AG09319 (cell line): ENCODE measurements at regions not wholly inside any gene's neighbourhood (a gene's known extent, or its start where the extent isn't known, plus 50 kb on each side); places are given as distances from the start of the nearest gene placed in this dataset.
A peak's percentile ranks its signal among the peaks of the same experiment; 100 is the strongest.
"Not testable (repeated sequence)": the region's sequence is repeated elsewhere in the genome, so short reads cannot be mapped to it uniquely, and the experiment has no call there.

ENCODE experiments used
- DNase-seq: peaks from one replicate; pipeline ENCODE4 v3.0.0-alpha.2; 2010; ENCODE audit warnings: low read depth; ENCODE audit errors: extremely low read depth
- TF ChIP-seq, protein P1 (sequence below): IDR thresholded peaks from 2 replicates; pipeline ENCODE4 v1.5.1; 2011; ENCODE audit warnings: low read depth, mild to moderate bottlenecking, inconsistent platforms, low read length, moderate library complexity

DNA sequence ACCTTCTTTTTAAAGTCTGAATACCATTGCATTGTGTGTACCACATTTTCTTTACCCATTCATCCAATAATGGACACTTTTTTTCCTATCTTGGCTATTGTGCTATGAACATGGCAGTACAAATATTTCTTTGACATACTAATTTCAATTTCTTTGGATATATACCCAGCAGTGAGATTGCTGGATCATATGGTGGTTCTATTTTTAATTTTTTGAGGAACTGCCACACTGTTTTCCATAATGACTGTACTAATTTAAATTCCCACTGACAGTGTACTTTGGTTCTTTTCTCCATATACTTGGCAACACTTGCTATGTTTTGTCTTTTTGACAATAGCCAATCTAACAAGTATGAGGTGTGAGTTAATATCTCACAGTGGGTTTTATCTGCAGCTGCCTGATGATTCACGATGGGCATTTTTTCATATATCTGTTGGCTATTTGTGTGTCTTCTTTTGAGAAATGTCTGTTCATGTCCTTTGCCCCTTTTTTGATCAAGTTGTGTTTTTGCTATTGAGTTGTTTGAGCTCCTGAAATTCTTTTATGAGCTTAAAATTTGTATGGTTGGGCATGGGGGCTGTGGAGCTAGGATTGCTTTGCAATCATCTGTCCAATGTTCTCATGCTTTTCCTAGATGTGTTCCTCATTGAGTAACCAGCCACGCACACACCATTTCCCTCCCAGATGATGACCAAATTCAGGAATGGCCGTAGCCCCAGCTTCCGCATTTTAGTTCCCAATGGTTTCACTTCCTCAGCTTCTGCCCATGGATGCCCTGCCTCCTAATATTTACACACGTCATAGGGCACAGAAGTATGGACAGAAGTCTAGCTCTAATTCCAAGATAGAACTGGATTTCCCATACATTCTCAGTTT is 380.0 kb upstream of the SGCG start:
- DNase-seq: no peak
- TF ChIP-seq, protein P1, sequence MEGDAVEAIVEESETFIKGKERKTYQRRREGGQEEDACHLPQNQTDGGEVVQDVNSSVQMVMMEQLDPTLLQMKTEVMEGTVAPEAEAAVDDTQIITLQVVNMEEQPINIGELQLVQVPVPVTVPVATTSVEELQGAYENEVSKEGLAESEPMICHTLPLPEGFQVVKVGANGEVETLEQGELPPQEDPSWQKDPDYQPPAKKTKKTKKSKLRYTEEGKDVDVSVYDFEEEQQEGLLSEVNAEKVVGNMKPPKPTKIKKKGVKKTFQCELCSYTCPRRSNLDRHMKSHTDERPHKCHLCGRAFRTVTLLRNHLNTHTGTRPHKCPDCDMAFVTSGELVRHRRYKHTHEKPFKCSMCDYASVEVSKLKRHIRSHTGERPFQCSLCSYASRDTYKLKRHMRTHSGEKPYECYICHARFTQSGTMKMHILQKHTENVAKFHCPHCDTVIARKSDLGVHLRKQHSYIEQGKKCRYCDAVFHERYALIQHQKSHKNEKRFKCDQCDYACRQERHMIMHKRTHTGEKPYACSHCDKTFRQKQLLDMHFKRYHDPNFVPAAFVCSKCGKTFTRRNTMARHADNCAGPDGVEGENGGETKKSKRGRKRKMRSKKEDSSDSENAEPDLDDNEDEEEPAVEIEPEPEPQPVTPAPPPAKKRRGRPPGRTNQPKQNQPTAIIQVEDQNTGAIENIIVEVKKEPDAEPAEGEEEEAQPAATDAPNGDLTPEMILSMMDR: no peak

DNA sequence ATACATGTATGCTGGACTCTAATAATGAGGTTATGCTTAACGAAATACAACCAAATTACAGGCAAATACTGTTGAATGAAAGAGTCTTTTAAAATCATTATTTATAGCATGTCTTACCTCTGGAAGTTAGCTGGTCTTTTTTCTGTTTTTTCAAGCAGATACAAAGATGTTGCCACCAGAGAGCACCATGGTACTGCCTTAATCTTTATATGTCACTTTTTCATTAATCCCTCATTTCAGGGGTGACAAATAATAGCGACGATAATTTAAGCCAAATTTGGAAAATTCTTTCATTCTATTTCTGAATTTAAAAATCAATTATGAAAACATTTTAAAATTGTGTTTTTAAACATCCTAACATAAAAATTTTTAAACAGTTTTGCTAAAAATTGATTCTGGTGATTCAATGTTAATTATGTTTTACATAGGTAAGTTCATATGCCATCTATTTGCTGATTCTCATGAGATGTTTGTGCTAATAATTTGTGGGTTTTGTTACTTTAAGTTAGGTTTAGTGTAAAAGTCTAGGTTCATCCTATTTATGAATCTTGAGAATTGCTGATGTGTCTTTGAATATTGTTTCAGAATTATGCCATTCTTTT is 379.3 kb upstream of the SGCG start:
- DNase-seq: no peak
- TF ChIP-seq, protein P1: peak; percentile 15

DNA sequence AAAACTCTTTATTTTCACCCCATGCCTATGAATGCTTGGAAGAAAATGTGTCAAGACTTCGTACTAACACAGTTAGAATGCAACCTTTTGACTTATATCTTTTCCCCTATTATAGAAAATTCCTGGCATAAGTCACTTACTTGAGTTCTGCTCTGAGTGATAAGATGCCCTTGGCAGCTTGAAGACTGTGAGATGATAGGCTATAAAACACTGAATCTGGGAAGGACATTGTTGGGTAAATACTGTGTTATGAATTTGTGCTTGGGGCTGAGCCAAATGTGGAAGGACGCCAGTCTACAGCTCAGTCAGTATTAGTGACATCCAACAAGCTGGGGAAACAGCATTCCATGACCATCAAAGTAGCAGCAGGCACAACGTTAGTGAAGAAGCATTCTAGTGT is 368.0 kb upstream of the SGCG start:
- TF ChIP-seq, protein P1: no peak
- no peak for DNase-seq

DNA sequence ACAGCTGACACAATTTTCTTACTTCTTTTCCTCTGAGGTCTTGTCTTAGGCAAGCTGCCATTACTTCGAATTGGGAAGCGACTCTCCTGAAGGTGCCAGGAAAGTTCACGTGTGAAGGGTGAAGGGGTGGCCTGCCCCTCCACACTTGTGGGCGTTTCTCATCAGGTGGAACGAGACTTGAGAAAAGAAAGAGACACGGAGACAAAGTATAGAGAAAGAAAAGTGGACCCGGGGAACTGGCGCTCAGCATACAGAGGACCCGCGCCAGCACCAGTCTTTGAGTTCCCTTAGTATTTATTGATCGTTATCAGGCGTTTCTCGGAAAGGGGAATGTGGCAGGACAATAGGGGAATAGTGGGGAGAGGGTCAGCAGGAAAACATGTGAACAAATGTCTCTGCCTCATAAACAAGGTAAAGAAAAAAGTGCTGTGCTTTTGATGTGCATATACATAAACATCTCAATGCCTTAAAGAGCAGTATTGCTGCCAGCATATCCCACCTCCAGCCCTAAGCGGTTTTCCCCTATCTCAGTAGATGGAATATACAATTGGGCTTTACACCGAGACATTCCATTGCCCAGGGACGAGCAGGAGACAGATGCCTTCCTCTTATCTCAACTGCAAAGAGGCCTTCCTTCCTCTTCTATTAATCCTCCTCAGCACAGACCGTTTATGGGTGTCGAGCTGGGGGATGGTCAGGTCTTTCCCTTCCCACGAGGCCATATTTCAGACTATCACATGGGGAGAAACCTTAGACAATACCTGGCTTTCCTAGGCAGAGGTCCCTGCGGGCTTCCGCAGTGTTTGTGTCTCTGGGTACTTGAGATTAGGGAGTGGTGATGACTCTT is 367.0 kb upstream of the SGCG start:
- DNase-seq: not testable (repeated sequence)

DNA sequence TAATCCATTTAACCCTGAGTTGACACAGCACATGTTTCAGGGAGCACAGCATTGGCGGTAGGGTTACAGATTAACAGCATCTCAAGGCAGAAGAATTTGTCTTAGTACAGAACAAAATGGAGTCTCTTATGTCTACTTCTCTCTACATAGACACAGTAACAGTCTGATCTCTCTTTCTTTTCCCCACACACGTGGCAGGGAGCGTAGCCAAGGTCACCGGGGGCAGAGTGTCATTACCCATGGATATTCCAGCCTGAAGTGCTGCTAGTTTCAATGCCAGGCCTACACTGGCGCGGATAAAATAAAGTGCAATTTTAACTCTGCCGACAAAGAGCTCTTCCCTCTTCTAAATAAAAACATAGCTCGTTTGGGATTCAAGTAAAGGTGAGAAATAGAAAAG is 366.3 kb upstream of the SGCG start:
- DNase-seq: not testable (repeated sequence)

DNA sequence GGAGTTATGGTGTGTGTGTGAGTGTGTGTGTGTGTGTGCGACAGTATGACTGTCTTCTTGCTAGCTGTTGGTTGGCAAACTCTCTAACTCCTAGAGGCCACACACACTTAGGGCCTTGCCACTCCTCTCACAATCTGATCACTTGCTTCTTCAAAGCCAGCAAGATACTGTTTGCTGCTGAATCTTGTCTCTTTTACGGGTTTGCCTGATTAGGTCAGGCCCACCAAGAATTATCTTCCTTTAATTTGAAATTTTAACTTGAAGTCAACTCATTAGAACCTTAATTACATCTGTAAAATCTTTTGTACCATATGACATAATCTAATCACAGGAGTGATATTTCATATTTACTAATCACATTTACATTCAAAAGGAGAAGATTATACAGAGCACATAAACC is 359.2 kb upstream of the SGCG start:
- TF ChIP-seq, protein P1: no peak
- no peak for DNase-seq

DNA sequence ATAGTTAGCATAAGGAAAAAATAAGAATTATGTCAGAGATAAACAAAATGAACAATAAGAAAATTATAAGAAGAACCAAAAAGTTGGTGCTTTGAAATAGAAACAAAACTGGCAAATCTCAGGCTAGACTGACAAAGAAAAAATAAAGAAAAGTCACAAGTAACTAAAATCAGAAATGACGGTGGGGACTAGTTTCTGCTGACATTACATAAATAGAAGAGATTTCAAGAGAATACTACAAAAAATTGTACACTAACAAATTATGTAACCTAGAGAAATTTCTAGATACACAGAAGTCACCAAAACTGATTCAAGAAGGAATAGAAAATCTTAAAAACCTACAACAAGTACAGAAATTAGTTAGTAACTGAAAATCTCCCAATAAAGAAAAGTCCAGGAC is 355.6 kb upstream of the SGCG start:
- TF ChIP-seq, protein P1: no peak
- DNase-seq: no peak

DNA sequence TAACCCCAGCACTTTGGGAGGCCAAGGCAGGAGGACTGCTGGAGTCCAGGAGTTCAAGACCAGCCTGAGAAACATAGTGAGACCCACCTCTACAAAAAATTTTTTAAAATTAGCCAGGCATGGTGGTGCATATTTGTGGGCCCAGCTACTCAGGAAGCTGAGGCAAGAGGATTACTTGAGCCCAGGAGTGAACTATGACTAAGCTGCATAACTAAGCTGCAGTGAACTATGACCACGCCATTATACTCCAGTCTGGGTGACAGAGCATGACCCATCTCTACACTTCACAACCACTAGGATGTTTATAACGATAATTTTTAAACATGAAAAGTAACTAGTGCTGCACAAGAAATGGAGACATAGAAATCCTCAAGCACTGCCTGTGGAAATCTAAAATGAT is 352.7 kb upstream of the SGCG start:
- TF ChIP-seq, protein P1: no peak
- DNase-seq: no peak
